Peyer's patch (tissue), 4 donors: ENCODE measurements at regions not wholly inside any gene's neighbourhood (a gene's known extent, or its start where the extent isn't known, plus 50 kb on each side); places are given as distances from the start of the nearest gene placed in this dataset.

Experiments
- POLR2A ChIP-seq, 2 donors: fragments of 450-650 bp; IDR thresholded peaks; one replicate each; pipeline ENCODE4 v1.5.1; 2017; ENCODE audit warnings: antibody characterized with exemption in 2 of 2, mild to moderate bottlenecking in 2 of 2, moderate library complexity in 2 of 2
- TF ChIP-seq, protein P1 (sequence below), 6 experiments: fragments of 450-650 bp in 4 of 6; fragments of 200-600 bp in 2 of 6; sonication (generic) in 1 of 6; IDR thresholded peaks; one replicate each; pipeline ENCODE4 v1.5.1; 2017 to 2019; ENCODE audit warnings: antibody characterized with exemption in 6 of 6, mild to moderate bottlenecking in 3 of 6, moderate library complexity in 1 of 6

DNA sequence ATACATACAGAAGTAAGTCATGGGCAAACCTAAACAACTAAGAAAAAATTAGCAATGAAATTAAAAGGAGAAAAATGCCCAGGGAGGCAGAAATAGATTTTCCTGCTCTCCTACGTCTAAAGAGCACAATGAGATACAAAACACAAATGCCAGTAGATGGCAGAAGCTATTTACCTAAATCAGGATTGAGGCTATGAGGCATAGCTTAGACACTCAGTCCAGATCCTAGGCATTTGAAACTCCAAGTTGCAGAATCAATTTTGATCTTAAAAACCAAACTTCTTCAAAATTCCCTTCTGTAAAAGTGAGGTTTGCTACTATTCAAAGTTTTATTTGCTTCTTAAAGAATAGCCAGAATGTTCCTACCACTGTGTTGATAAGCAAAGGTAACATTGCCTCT is 368.6 kb downstream of the DAD1 start:
- TF ChIP-seq, protein P1, sequence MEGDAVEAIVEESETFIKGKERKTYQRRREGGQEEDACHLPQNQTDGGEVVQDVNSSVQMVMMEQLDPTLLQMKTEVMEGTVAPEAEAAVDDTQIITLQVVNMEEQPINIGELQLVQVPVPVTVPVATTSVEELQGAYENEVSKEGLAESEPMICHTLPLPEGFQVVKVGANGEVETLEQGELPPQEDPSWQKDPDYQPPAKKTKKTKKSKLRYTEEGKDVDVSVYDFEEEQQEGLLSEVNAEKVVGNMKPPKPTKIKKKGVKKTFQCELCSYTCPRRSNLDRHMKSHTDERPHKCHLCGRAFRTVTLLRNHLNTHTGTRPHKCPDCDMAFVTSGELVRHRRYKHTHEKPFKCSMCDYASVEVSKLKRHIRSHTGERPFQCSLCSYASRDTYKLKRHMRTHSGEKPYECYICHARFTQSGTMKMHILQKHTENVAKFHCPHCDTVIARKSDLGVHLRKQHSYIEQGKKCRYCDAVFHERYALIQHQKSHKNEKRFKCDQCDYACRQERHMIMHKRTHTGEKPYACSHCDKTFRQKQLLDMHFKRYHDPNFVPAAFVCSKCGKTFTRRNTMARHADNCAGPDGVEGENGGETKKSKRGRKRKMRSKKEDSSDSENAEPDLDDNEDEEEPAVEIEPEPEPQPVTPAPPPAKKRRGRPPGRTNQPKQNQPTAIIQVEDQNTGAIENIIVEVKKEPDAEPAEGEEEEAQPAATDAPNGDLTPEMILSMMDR (IDR thresholded peaks at IDR 0.05) = no peak
- no peak for TF ChIP-seq POLR2A (IDR thresholded peaks at IDR 0.05)
